ENCODE measurements at regions not wholly inside any gene's neighbourhood (a gene's known extent, or its start where the extent isn't known, plus 50 kb on each side); places are given as distances from the start of the nearest gene placed in this dataset.

- Histone ChIP-seq H3K4me3 (ENCODE audit: low read length) (no peak overlapping the region), H3K27me3 (ENCODE audit: insufficient read depth, low read length) (no peaks in the 10 kb centered on the region), H3K4me1 (ENCODE audit: insufficient read depth, low read length) (no peaks in the 10 kb centered on the region), H3K9me3 (ENCODE audit: low read depth, low read length) (no peaks in the 10 kb centered on the region)
These were observed 402.1 kb downstream of the ZNF521 start for GRCh38 chr18:24949908-24950307.

GRCh38 chr18:24954341-24954740 is 397.6 kb downstream of the ZNF521 start:
- no peaks in the 10 kb centered on the region for H3K4me1 ChIP-seq (ENCODE audit: insufficient read depth, low read length)
- H3K27me3 ChIP-seq (ENCODE audit: insufficient read depth, low read length), result no peaks in the 10 kb centered on the region
- no peaks in the 10 kb centered on the region for H3K9me3 ChIP-seq (ENCODE audit: low read depth, low read length)
- H3K4me3 ChIP-seq (ENCODE audit: low read length), result no peak overlapping the region

GRCh38 chr18:24958001-24958400 is 394.0 kb downstream of the ZNF521 start:
- no peak overlapping the region for H3K4me3 ChIP-seq (ENCODE audit: low read length)
- no peaks in the 10 kb centered on the region for H3K4me1 ChIP-seq (ENCODE audit: insufficient read depth, low read length)
- H3K27me3 ChIP-seq (ENCODE audit: insufficient read depth, low read length), result no peaks in the 10 kb centered on the region
- no peaks in the 10 kb centered on the region for H3K9me3 ChIP-seq (ENCODE audit: low read depth, low read length)

GRCh38 chr18:24959051-24959476 is 392.9 kb downstream of the ZNF521 start:
- Histone ChIP-seq H3K4me3 (ENCODE audit: low read length) (no peak overlapping the region), H3K9me3 (ENCODE audit: low read depth, low read length) (no peaks in the 10 kb centered on the region), H3K4me1 (ENCODE audit: insufficient read depth, low read length) (no peaks in the 10 kb centered on the region), H3K27me3 (ENCODE audit: insufficient read depth, low read length) (no peaks in the 10 kb centered on the region)

- Histone ChIP-seq H3K4me1 (ENCODE audit: insufficient read depth, low read length) (peaks cover 5% of the 10 kb centered on the region), H3K4me3 (ENCODE audit: low read length) (no peak overlapping the region), H3K27me3 (ENCODE audit: insufficient read depth, low read length) (no peaks in the 10 kb centered on the region), H3K9me3 (ENCODE audit: low read depth, low read length) (no peaks in the 10 kb centered on the region)
These were observed 387.8 kb downstream of the ZNF521 start for GRCh38 chr18:24964216-24964615.

- Histone ChIP-seq H3K4me1 (ENCODE audit: insufficient read depth, low read length) (peaks cover 5% of the 10 kb centered on the region), H3K9me3 (ENCODE audit: low read depth, low read length) (no peaks in the 10 kb centered on the region), H3K4me3 (ENCODE audit: low read length) (no peak overlapping the region), H3K27me3 (ENCODE audit: insufficient read depth, low read length) (no peaks in the 10 kb centered on the region)
These were observed 383.7 kb downstream of the ZNF521 start for GRCh38 chr18:24968238-24968775.

- Histone ChIP-seq H3K4me3 (ENCODE audit: low read length) (no peak overlapping the region), H3K4me1 (ENCODE audit: insufficient read depth, low read length) (no peaks in the 10 kb centered on the region), H3K9me3 (ENCODE audit: low read depth, low read length) (no peaks in the 10 kb centered on the region), H3K27me3 (ENCODE audit: insufficient read depth, low read length) (no peaks in the 10 kb centered on the region)
These were observed 379.4 kb downstream of the ZNF521 start for GRCh38 chr18:24972577-24972976.

GRCh38 chr18:24974431-24974830 is 377.5 kb downstream of the ZNF521 start:
- H3K9me3 ChIP-seq (ENCODE audit: low read depth, low read length), result no peaks in the 10 kb centered on the region
- H3K27me3 ChIP-seq (ENCODE audit: insufficient read depth, low read length), result no peaks in the 10 kb centered on the region
- H3K4me3 ChIP-seq (ENCODE audit: low read length), result no peak overlapping the region
- H3K4me1 ChIP-seq (ENCODE audit: insufficient read depth, low read length), result no peaks in the 10 kb centered on the region

- H3K27me3 ChIP-seq (ENCODE audit: insufficient read depth, low read length), result no peaks in the 10 kb centered on the region
- no peaks in the 10 kb centered on the region for H3K9me3 ChIP-seq (ENCODE audit: low read depth, low read length)
- no peaks in the 10 kb centered on the region for H3K4me1 ChIP-seq (ENCODE audit: insufficient read depth, low read length)
- H3K4me3 ChIP-seq (ENCODE audit: low read length), result no peak overlapping the region
These were observed 376.2 kb downstream of the ZNF521 start for GRCh38 chr18:24975496-24976372.

GRCh38 chr18:24976502-24976901 is 375.5 kb downstream of the ZNF521 start:
- Histone ChIP-seq H3K27me3 (ENCODE audit: insufficient read depth, low read length) (no peaks in the 10 kb centered on the region), H3K4me1 (ENCODE audit: insufficient read depth, low read length) (no peaks in the 10 kb centered on the region), H3K9me3 (ENCODE audit: low read depth, low read length) (no peaks in the 10 kb centered on the region), H3K4me3 (ENCODE audit: low read length) (no peak overlapping the region)

- Histone ChIP-seq H3K9me3 (ENCODE audit: low read depth, low read length) (no peaks in the 10 kb centered on the region), H3K4me3 (ENCODE audit: low read length) (no peak overlapping the region), H3K4me1 (ENCODE audit: insufficient read depth, low read length) (no peaks in the 10 kb centered on the region), H3K27me3 (ENCODE audit: insufficient read depth, low read length) (no peaks in the 10 kb centered on the region)
These were observed 372.7 kb downstream of the ZNF521 start for GRCh38 chr18:24979235-24979634.

GRCh38 chr18:24982831-24983230 is 369.1 kb downstream of the ZNF521 start:
- Histone ChIP-seq H3K27me3 (ENCODE audit: insufficient read depth, low read length) (no peaks in the 10 kb centered on the region), H3K4me3 (ENCODE audit: low read length) (no peak overlapping the region), H3K9me3 (ENCODE audit: low read depth, low read length) (no peaks in the 10 kb centered on the region), H3K4me1 (ENCODE audit: insufficient read depth, low read length) (no peaks in the 10 kb centered on the region)

GRCh38 chr18:24983566-24984139 is 368.3 kb downstream of the ZNF521 start:
- H3K9me3 ChIP-seq (ENCODE audit: low read depth, low read length), result no peaks in the 10 kb centered on the region
- H3K4me1 ChIP-seq (ENCODE audit: insufficient read depth, low read length), result no peaks in the 10 kb centered on the region
- H3K27me3 ChIP-seq (ENCODE audit: insufficient read depth, low read length), result no peaks in the 10 kb centered on the region
- no peak overlapping the region for H3K4me3 ChIP-seq (ENCODE audit: low read length)

- no peaks in the 10 kb centered on the region for H3K4me1 ChIP-seq (ENCODE audit: insufficient read depth, low read length)
- H3K9me3 ChIP-seq (ENCODE audit: low read depth, low read length), result no peaks in the 10 kb centered on the region
These were observed 366.4 kb downstream of the ZNF521 start for GRCh38 chr18:24985586-24985985.

GRCh38 chr18:24986666-24987302 is 365.2 kb downstream of the ZNF521 start:
- H3K27me3 ChIP-seq (ENCODE audit: insufficient read depth, low read length), result no peaks in the 10 kb centered on the region
- H3K9me3 ChIP-seq (ENCODE audit: low read depth, low read length), result no peaks in the 10 kb centered on the region
- H3K4me1 ChIP-seq (ENCODE audit: insufficient read depth, low read length), result no peaks in the 10 kb centered on the region
- no peak overlapping the region for H3K4me3 ChIP-seq (ENCODE audit: low read length)

More at GRCh38 chr18:24985586-24985985, 366.4 kb downstream of the ZNF521 start:
- Histone ChIP-seq H3K4me3 (ENCODE audit: low read length) (no peak overlapping the region), H3K27me3 (ENCODE audit: insufficient read depth, low read length) (no peaks in the 10 kb centered on the region)

All from mononuclear cell (primary cell).